ENCODE measurements at regions not wholly inside any gene's neighbourhood (a gene's known extent, or its start where the extent isn't known, plus 50 kb on each side); places are given as distances from the start of the nearest gene placed in this dataset.

DNA sequence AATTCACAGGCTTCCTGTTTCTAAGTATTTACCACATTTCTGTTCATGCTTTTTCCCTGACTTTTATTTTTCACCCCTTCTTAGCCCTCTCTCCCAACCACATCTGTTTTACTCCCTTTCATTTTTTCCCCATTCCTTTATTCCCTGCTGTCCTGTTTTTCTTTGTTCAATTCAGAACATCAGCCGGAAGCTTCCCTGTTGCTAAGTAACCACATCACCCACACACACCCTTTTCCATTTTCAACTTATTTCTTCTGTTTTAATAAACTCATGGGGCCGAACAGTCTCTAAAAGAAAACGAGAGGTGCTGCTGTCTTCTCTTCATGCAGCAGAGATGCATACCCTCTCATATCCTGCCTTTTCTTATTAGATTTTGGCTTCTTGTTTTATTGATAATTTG, 53.5 kb upstream of the CEP85L start:
- Histone ChIP-seq H3K79me2 (ENCODE audit: control insufficient read depth in 1 of 2, insufficient read depth in 2 of 2, low read length in 2 of 2) (no peaks in the 10 kb centered on the region), H3K79me1 (ENCODE audit: low read depth, low read length) (no peaks in the 10 kb centered on the region), H3K36me3 (ENCODE audit: control insufficient read depth in 2 of 4, insufficient read depth in 4 of 4, low read length in 3 of 4) (no peaks in the 10 kb centered on the region), H4K8ac (ENCODE audit: extremely low read depth, insufficient read depth, low read length) (no peak overlapping the region), H3K14ac (ENCODE audit: insufficient read length) (no peak overlapping the region), H2AK5ac (ENCODE audit: low read depth, low read length) (no peak overlapping the region), H2BK15ac (ENCODE audit: low read length) (no peak overlapping the region), H3K23me2 (ENCODE audit: low read depth, low read length) (no peaks in the 10 kb centered on the region), H3K23ac (ENCODE audit: insufficient read length) (no peak overlapping the region), H3K9ac (replicated peaks in 1 of 4; ENCODE audit: extremely low read depth in 1 of 4, low read depth in 3 of 4, low read length in 3 of 4) (no peak overlapping the region), H3K18ac (ENCODE audit: extremely low read depth, low read length) (no peak overlapping the region), H3K56ac (replicated peaks; ENCODE audit: insufficient read length, low read depth, low read length) (no peak overlapping the region), H3K27ac (ENCODE audit: low read depth, low read length) (no peak overlapping the region), H2BK120ac (replicated peaks; ENCODE audit: low read depth, low read length) (no peak overlapping the region), H2BK12ac (ENCODE audit: low read depth, low read length) (no peak overlapping the region), H3K4me1 (replicated peaks in 1 of 4; ENCODE audit: control insufficient read depth in 3 of 4, insufficient read depth in 4 of 4, low read length in 3 of 4) (peaks cover 0 to 18% (median 9%) of the 10 kb centered on the region in 4 experiments; a peak in 5 of 7 replicates), H3K4me3 (ENCODE audit: extremely low read depth in 1 of 4, insufficient read depth in 2 of 4, low read depth in 3 of 4, low read length in 4 of 4) (no peak overlapping the region), H3K4me2 (ENCODE audit: insufficient read depth in 1 of 2, low read depth in 2 of 2, low read length in 2 of 2) (no peak overlapping the region), H2AFZ (ENCODE audit: low read length) (no peak overlapping the region), H4K91ac (replicated peaks; ENCODE audit: insufficient read length, low read length) (no peak overlapping the region), H3K4ac (replicated peaks; ENCODE audit: insufficient read length, low read depth, low read length) (no peak overlapping the region), H3K9me3 (ENCODE audit: insufficient read depth in 2 of 2, low read depth in 1 of 2, low read length in 1 of 2) (no peaks in the 10 kb centered on the region), H4K5ac (ENCODE audit: insufficient read length, low read depth, low read length) (no peak overlapping the region), H3K27me3 (replicated peaks in 1 of 4; ENCODE audit: control insufficient read depth in 3 of 4, extremely low read depth in 1 of 4, insufficient read depth in 3 of 4, low read length in 3 of 4) (no peaks in the 10 kb centered on the region), H4K20me1 (replicated peaks in 1 of 2; ENCODE audit: control insufficient read depth in 1 of 2, insufficient read depth in 2 of 2, low read length in 2 of 2) (no peaks in the 10 kb centered on the region), H2BK20ac (ENCODE audit: low read length) (no peak overlapping the region), H2BK5ac (ENCODE audit: low read depth, low read length) (peak overlapping the region; percentile 4; the same call in 1 of the 2 replicates)
- 87% methylated on average over 3 of the region's 3 CpGs; no CpG with 5 or more reads in 1 of the 2 experiments for WGBS, 2 experiments (ENCODE audit: extremely low coverage in 1 of 2, insufficient coverage in 1 of 2, insufficient read length in 1 of 2, insufficient replicate concordance in 2 of 2, low coverage in 1 of 2, low lambda C conversion rate in 2 of 2, missing lambda C conversion rate in 1 of 2)
- FAIRE-seq = no peak
- TF ChIP-seq HDAC2 (IDR thresholded peaks at IDR 0.05; ENCODE audit: borderline replicate concordance in 1 of 2, low read depth in 2 of 2, low read length in 2 of 2) (no peak), KDM1A (IDR thresholded peaks at IDR 0.05; ENCODE audit: borderline replicate concordance, low read length) (no peak), NRF1 (IDR thresholded peaks at IDR 0.05; ENCODE audit: low read depth, low read length) (no peak), SIN3A (conservative IDR thresholded peaks at IDR 0.05 in 1 of 2, IDR thresholded peaks at IDR 0.05 in 1 of 2; ENCODE audit: low read depth in 1 of 2, low read length in 2 of 2) (no peak), CBX8 (IDR thresholded peaks at IDR 0.05; ENCODE audit: borderline replicate concordance, low read depth, low read length) (no peak), JUND (IDR thresholded peaks at IDR 0.05; ENCODE audit: low read length) (no peak), SUZ12 (IDR thresholded peaks at IDR 0.05; ENCODE audit: low read length) (no peak), SP4 (IDR thresholded peaks at IDR 0.05; ENCODE audit: low read length) (no peak), CHD1 (IDR thresholded peaks at IDR 0.05; ENCODE audit: low read depth, low read length) (no peak), POU5F1 (IDR thresholded peaks at IDR 0.05; ENCODE audit: low read depth, low read length) (no peak), POLR2AphosphoS5 (IDR thresholded peaks at IDR 0.05; ENCODE audit: low read depth, low read length) (no peak), KDM5A (IDR thresholded peaks at IDR 0.05; ENCODE audit: low read length) (no peak), BCL11A (IDR thresholded peaks at IDR 0.05; ENCODE audit: low read depth in 2 of 2, low read length in 2 of 2) (no peak)
- TF ChIP-seq, protein P1, sequence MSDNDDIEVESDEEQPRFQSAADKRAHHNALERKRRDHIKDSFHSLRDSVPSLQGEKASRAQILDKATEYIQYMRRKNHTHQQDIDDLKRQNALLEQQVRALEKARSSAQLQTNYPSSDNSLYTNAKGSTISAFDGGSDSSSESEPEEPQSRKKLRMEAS (IDR thresholded peaks at IDR 0.05) = no peak
- ChIA-PET CTCF (ENCODE audit: partially characterized antibody) (interaction anchor here (0.6 to 0.8 kb wide), 2 partner anchors 21 to 125 kb away, joined by 3 read pairs; no protein-coding TSS in a partner anchor), POLR2A (ENCODE audit: partially characterized antibody) (interaction anchor here (1.0 kb wide), 1 partner anchor 18 kb away, joined by 3 read pairs; no protein-coding TSS in a partner anchor)
- no peak for DNase-seq (ENCODE audit: low read depth in 1 of 2, low spot score in 2 of 2)

Data from H1 (cell line).